SU-DHL-6 (cell line): ENCODE measurements at regions not wholly inside any gene's neighbourhood (a gene's known extent, or its start where the extent isn't known, plus 50 kb on each side); places are given as distances from the start of the nearest gene placed in this dataset.

ENCODE experiments used
- EZH2phosphoT487 ChIP-seq: fragments of 200-600 bp; sonication (generic), shearing (Covaris generic); conservative IDR thresholded peaks from 2 replicates; pipeline ENCODE4 v1.6.1; 2018; ENCODE audit warnings: mild to moderate bottlenecking, antibody characterized with exemption, low read length, moderate library complexity, mixed read lengths
- TF ChIP-seq, protein P1 (sequence below): fragments of 200-600 bp; sonication (generic); IDR thresholded peaks from one replicate; pipeline ENCODE4 v1.5.1; 2017; ENCODE audit warnings: antibody characterized with exemption, mild to moderate bottlenecking, low read length, moderate library complexity; ENCODE audit not compliant: insufficient read depth, poor library complexity, severe bottlenecking

DNA sequence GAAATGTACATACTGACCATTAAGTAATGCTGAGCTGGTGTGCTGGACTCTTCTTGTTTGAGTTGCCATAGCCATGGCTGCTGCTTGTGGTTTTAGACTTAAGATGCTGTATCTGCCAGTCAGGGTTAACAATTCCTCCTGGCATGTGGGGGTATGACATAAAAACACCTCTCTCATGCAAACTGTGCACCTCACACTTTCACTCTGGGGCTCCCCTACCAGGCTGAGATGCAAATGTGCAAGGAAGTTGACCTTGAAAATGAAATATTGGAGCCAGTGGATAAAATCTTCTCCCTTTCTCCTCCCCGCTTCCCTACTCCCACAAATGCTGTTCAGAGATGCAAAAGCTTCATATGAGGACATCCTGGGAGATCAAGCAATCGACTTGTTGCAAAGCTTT is 198.8 kb downstream of the FCRL5 start:
- no peak for TF ChIP-seq EZH2phosphoT487
- TF ChIP-seq, protein P1, sequence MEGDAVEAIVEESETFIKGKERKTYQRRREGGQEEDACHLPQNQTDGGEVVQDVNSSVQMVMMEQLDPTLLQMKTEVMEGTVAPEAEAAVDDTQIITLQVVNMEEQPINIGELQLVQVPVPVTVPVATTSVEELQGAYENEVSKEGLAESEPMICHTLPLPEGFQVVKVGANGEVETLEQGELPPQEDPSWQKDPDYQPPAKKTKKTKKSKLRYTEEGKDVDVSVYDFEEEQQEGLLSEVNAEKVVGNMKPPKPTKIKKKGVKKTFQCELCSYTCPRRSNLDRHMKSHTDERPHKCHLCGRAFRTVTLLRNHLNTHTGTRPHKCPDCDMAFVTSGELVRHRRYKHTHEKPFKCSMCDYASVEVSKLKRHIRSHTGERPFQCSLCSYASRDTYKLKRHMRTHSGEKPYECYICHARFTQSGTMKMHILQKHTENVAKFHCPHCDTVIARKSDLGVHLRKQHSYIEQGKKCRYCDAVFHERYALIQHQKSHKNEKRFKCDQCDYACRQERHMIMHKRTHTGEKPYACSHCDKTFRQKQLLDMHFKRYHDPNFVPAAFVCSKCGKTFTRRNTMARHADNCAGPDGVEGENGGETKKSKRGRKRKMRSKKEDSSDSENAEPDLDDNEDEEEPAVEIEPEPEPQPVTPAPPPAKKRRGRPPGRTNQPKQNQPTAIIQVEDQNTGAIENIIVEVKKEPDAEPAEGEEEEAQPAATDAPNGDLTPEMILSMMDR: no peak
